ENCODE measurements at regions not wholly inside any gene's neighbourhood (a gene's known extent, or its start where the extent isn't known, plus 50 kb on each side); places are given as distances from the start of the nearest gene placed in this dataset.

GRCh38 chr4:57553728-57554127 is 443.5 kb upstream of the IGFBP7 start:
- Histone ChIP-seq H3K27me3 (replicated peaks in 1 of 7) (no peaks in the 10 kb centered on the region), H3K4me1 (no peaks in the 10 kb centered on the region), H3K4me3 (no peak overlapping the region), H3K9me3 (peaks cover 0 to 4% (median under 1%) of the 10 kb centered on the region in 8 donors), H3K27ac (no peak overlapping the region), H3K36me3 (no peaks in the 10 kb centered on the region)
- TF ChIP-seq POLR2AphosphoS5 (IDR thresholded peaks at IDR 0.05) = no peak
- no peak for TF ChIP-seq POLR2A (IDR thresholded peaks at IDR 0.05)
- no peak for TF ChIP-seq CTCF (IDR thresholded peaks at IDR 0.05 in 8 of 11, conservative IDR thresholded peaks at IDR 0.05 in 3 of 11)
- 75 to 85% (median 79%) methylated on average over 3 of the region's 3 CpGs for WGBS, 5 donors
- intact Hi-C loops (cut with DNase I; ENCODE audit: low total_unique reads) = no loop called here
- DNase-seq = no peak

- Histone ChIP-seq H3K4me1 (no peaks in the 10 kb centered on the region), H3K4me3 (no peak overlapping the region), H3K27me3 (replicated peaks in 1 of 7) (no peaks in the 10 kb centered on the region), H3K27ac (no peak overlapping the region), H3K36me3 (no peaks in the 10 kb centered on the region), H3K9me3 (peaks cover 0 to 1% (median 0%) of the 10 kb centered on the region in 8 donors)
- TF ChIP-seq CTCF (IDR thresholded peaks at IDR 0.05 in 8 of 11, conservative IDR thresholded peaks at IDR 0.05 in 3 of 11) = no peak
- TF ChIP-seq POLR2AphosphoS5 (IDR thresholded peaks at IDR 0.05) = no peak
- TF ChIP-seq POLR2A (IDR thresholded peaks at IDR 0.05) = no peak
- 42 to 67% (median 53%) methylated on average over 3 of the region's 3 CpGs for WGBS, 5 donors
- no peak for DNase-seq
- intact Hi-C loops (cut with DNase I; ENCODE audit: low total_unique reads) = no loop called here
Observed at GRCh38 chr4:57550198-57550597, 440.0 kb upstream of the IGFBP7 start.

GRCh38 chr4:57548856-57549255 is 438.7 kb upstream of the IGFBP7 start:
- intact Hi-C loops (cut with DNase I; ENCODE audit: low total_unique reads) = no loop called here
- Histone ChIP-seq H3K36me3 (no peaks in the 10 kb centered on the region), H3K4me1 (no peaks in the 10 kb centered on the region), H3K27ac (no peak overlapping the region), H3K27me3 (replicated peaks in 1 of 7) (no peaks in the 10 kb centered on the region), H3K9me3 (no peaks in the 10 kb centered on the region), H3K4me3 (no peak overlapping the region)
- no peak for DNase-seq
- TF ChIP-seq POLR2AphosphoS5 (IDR thresholded peaks at IDR 0.05) (no peak), POLR2A (IDR thresholded peaks at IDR 0.05) (no peak), CTCF (IDR thresholded peaks at IDR 0.05 in 8 of 11, conservative IDR thresholded peaks at IDR 0.05 in 3 of 11) (no peak)
- 82 to 90% (median 90%) methylated on average over 2 of the region's 2 CpGs for whole genome bisulfite sequencing, 5 donors

GRCh38 chr4:57544811-57545654 is 434.8 kb upstream of the IGFBP7 start:
- H3K9me3 ChIP-seq = no peaks in the 10 kb centered on the region
- H3K27ac ChIP-seq = no peak overlapping the region
- TF ChIP-seq POLR2A (IDR thresholded peaks at IDR 0.05) (no peak), POLR2AphosphoS5 (IDR thresholded peaks at IDR 0.05) (no peak), CTCF (IDR thresholded peaks at IDR 0.05 in 8 of 11, conservative IDR thresholded peaks at IDR 0.05 in 3 of 11) (no peak)
- intact Hi-C loops (cut with DNase I; ENCODE audit: low total_unique reads) = no loop called here
- no peaks in the 10 kb centered on the region for H3K4me1 ChIP-seq
- H3K36me3 ChIP-seq = no peaks in the 10 kb centered on the region
- no peaks in the 10 kb centered on the region for H3K27me3 ChIP-seq (replicated peaks in 1 of 7)
- 40 to 63% (median 42%) methylated on average over 4 of the region's 4 CpGs for WGBS, 5 donors
- no peak for DNase-seq
- no peak overlapping the region for H3K4me3 ChIP-seq

All from spleen (tissue), 11 donors.